H9 (cell line): ENCODE measurements at regions not wholly inside any gene's neighbourhood (a gene's known extent, or its start where the extent isn't known, plus 50 kb on each side); places are given as distances from the start of the nearest gene placed in this dataset.

Experiments
- DNase-seq: peaks from one replicate; pipeline ENCODE4 v3.0.0-alpha.2; 2017
- H2AFZ ChIP-seq: one replicate; pipeline ENCODE4 v1.6.1; 2013; ENCODE audit warnings: mild to moderate bottlenecking, low read length, control low read depth, moderate library complexity
- H2AK5ac ChIP-seq: 2 replicates; pipeline ENCODE4 v1.6.1; 2013; ENCODE audit warnings: low read length, control low read depth, mixed read lengths; ENCODE audit not compliant: insufficient read length
- H2BK120ac ChIP-seq: one replicate; pipeline ENCODE4 v1.6.1; 2013; ENCODE audit warnings: low read depth, mild to moderate bottlenecking, low read length, control low read depth, inconsistent platforms; ENCODE audit not compliant: poor library complexity, severe bottlenecking
- H2BK12ac ChIP-seq: 2 replicates; pipeline ENCODE4 v1.6.1; 2013; ENCODE audit warnings: low read length, control low read depth, mixed read lengths, low read depth; ENCODE audit not compliant: insufficient read length
- H2BK15ac ChIP-seq: 2 replicates; pipeline ENCODE4 v1.6.1; 2013; ENCODE audit warnings: low read depth, low read length, control low read depth
- H2BK20ac ChIP-seq: one replicate; pipeline ENCODE4 v1.6.1; 2013; ENCODE audit warnings: low read depth, mild to moderate bottlenecking, low read length, control low read depth, inconsistent platforms; ENCODE audit not compliant: poor library complexity, severe bottlenecking
- H2BK5ac ChIP-seq: 2 replicates; pipeline ENCODE4 v1.6.1; 2013; ENCODE audit warnings: low read length, control low read depth, mixed read lengths; ENCODE audit not compliant: insufficient read length
- H3K14ac ChIP-seq: 2 replicates; pipeline ENCODE4 v1.6.1; 2013; ENCODE audit warnings: low read length, control low read depth; ENCODE audit not compliant: insufficient read depth
- H3K18ac ChIP-seq: 2 replicates; pipeline ENCODE4 v1.6.1; 2013; ENCODE audit warnings: low read depth, mild to moderate bottlenecking, mixed read lengths, low read length, control low read depth; ENCODE audit not compliant: insufficient read length
- H3K23ac ChIP-seq: 2 replicates; pipeline ENCODE4 v1.6.1; 2013; ENCODE audit warnings: low read length, control low read depth, mixed read lengths, low read depth; ENCODE audit not compliant: insufficient read length
- H3K23me2 ChIP-seq: 2 replicates; pipeline ENCODE4 v1.6.1; 2013; ENCODE audit warnings: low read depth, mild to moderate bottlenecking, mixed read lengths, low read length, control low read depth; ENCODE audit not compliant: insufficient read length, poor library complexity, severe bottlenecking
- H3K27ac ChIP-seq: 2 replicates; pipeline ENCODE4 v1.5.1; 2013; ENCODE audit warnings: low read length, control low read depth, mixed read lengths, low read depth; ENCODE audit not compliant: insufficient read length
- H3K27me3 ChIP-seq: 2 replicates; pipeline ENCODE4 v1.6.1; 2013; ENCODE audit warnings: low read length, control low read depth, inconsistent platforms; ENCODE audit not compliant: insufficient read depth
- H3K4ac ChIP-seq: 2 replicates; pipeline ENCODE4 v1.6.1; 2013; ENCODE audit warnings: low read depth, mild to moderate bottlenecking, control low read depth, inconsistent platforms, low read length, moderate library complexity
- H3K4me1 ChIP-seq: 2 replicates; pipeline ENCODE4 v1.6.1; 2013; ENCODE audit warnings: low read length, control low read depth, inconsistent platforms; ENCODE audit not compliant: insufficient read depth
- H3K4me2 ChIP-seq: 2 replicates; pipeline ENCODE4 v1.6.1; 2013; ENCODE audit warnings: low read length, control low read depth, mixed read lengths; ENCODE audit not compliant: insufficient read length, insufficient read depth
- H3K56ac ChIP-seq: 2 replicates; pipeline ENCODE4 v1.6.1; 2013; ENCODE audit warnings: low read depth, mild to moderate bottlenecking, mixed read lengths, low read length, control low read depth; ENCODE audit not compliant: insufficient read length
- H3K79me1 ChIP-seq: 2 replicates; pipeline ENCODE4 v1.6.1; 2013; ENCODE audit warnings: low read depth, mild to moderate bottlenecking, moderate library complexity, low read length, control low read depth, inconsistent platforms; ENCODE audit not compliant: insufficient read depth, poor library complexity, severe bottlenecking
- H3K79me2 ChIP-seq: 2 replicates; pipeline ENCODE4 v1.6.1; 2013; ENCODE audit warnings: low read length, control low read depth, inconsistent platforms; ENCODE audit not compliant: insufficient read depth
- H3K9ac ChIP-seq: 2 replicates; pipeline ENCODE4 v1.6.1; 2013; ENCODE audit warnings: low read length, control low read depth, mixed read lengths; ENCODE audit not compliant: insufficient read length; ENCODE audit errors: extremely low read depth
- H3K9me3 ChIP-seq: one replicate; pipeline ENCODE4 v1.6.1; 2013; ENCODE audit warnings: low read depth, low read length, inconsistent platforms; ENCODE audit not compliant: control insufficient read depth
- H3T11ph ChIP-seq: one replicate; pipeline ENCODE4 v1.6.1; 2013; ENCODE audit warnings: mild to moderate bottlenecking, low read length, control low read depth, inconsistent platforms
- H4K20me1 ChIP-seq: one replicate; pipeline ENCODE4 v1.6.1; 2013; ENCODE audit not compliant: control insufficient read depth, insufficient read length, insufficient read depth
- H4K5ac ChIP-seq: 2 replicates; pipeline ENCODE4 v1.6.1; 2013; ENCODE audit warnings: low read depth, mild to moderate bottlenecking, mixed read lengths, low read length, control low read depth; ENCODE audit not compliant: insufficient read length
- H4K8ac ChIP-seq: replicated peaks from 2 replicates; pipeline ENCODE4 v1.6.1; 2013; ENCODE audit warnings: low read length, control low read depth, mixed read lengths, low read depth; ENCODE audit not compliant: insufficient read length
- H4K91ac ChIP-seq: 2 replicates; pipeline ENCODE4 v1.6.1; 2013; ENCODE audit warnings: low read depth, mild to moderate bottlenecking, moderate library complexity, mixed read lengths, low read length, control low read depth; ENCODE audit not compliant: insufficient read length
- H3K27ac Mint-ChIP-seq, 3 experiments: 2 replicates in 2 of 3; 3 replicates in 1 of 3; pipeline ENCODE4 v1.8.0; 2020 to 2021; ENCODE audit warnings: mixed read lengths in 3 of 3, mild to moderate bottlenecking in 1 of 3, moderate library complexity in 1 of 3
- H3K27me3 Mint-ChIP-seq: 2 replicates; pipeline ENCODE4 v1.8.0; 2021; ENCODE audit warnings: low read depth, mild to moderate bottlenecking, moderate library complexity, mixed read lengths
- H3K36me3 Mint-ChIP-seq, 3 experiments: 2 replicates in 2 of 3; 3 replicates in 1 of 3; pipeline ENCODE4 v1.8.0; 2020 to 2021; ENCODE audit warnings: low read depth in 3 of 3, mixed read lengths in 3 of 3; ENCODE audit not compliant: insufficient read depth in 1 of 3
- H3K4me1 Mint-ChIP-seq, 2 experiments: 2 replicates each; pipeline ENCODE4 v1.8.0; 2020; ENCODE audit warnings: mixed read lengths in 2 of 2
- H3K4me3 Mint-ChIP-seq, 2 experiments: 2 replicates in 1 of 2; 3 replicates in 1 of 2; pipeline ENCODE4 v1.8.0; 2020 to 2021; ENCODE audit warnings: mild to moderate bottlenecking in 2 of 2, mixed read lengths in 2 of 2, moderate library complexity in 1 of 2
- H3K9me3 Mint-ChIP-seq, 2 experiments: 2 replicates in 1 of 2; 3 replicates in 1 of 2; pipeline ENCODE4 v1.8.0; 2020; ENCODE audit warnings: mild to moderate bottlenecking in 2 of 2, mixed read lengths in 2 of 2, moderate library complexity in 1 of 2
- whole genome bisulfite sequencing: extraction: QIAGEN DNeasy Blood & Tissue Kit; methylation state at CpG from one replicate; pipeline ENCODE4 v1.1.7; 2013; ENCODE audit warnings: missing lambda C conversion rate, low lambda C conversion rate, mixed read lengths; ENCODE audit not compliant: insufficient read length; ENCODE audit errors: extremely low coverage; 5-methylcytosine and 5-hydroxymethylcytosine counted together
- TF ChIP-seq, protein P1 (sequence below): fragments of 200-600 bp; sonication (generic); conservative IDR thresholded peaks from 3 replicates; pipeline ENCODE4 v1.8.0; 2021; ENCODE audit warnings: antibody characterized with exemption, mild to moderate bottlenecking

DNA sequence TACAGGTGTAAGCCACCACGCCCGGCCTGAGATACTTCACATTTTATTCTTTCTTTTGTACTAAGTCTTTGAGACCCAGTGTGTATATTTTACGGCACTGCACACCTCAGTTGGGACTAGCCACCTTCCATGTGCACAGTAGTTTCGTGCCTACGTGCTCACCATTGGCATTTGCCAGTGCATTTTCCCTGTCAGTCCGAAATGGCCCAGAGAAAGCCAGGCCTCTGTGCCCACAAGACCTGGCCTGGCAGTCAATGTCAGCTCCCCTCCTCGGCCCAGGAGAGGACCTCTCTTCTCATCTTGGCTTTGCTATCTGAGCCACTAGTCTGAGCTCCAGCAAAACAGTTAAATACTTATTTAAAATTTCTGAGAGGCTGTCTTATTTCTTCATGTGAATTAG, 147.8 kb upstream of the KLHL29 start:
- Histone ChIP-seq H2BK15ac (no peak overlapping the region), H3K4ac (no peak overlapping the region), H3K79me1 (no peaks in the 10 kb centered on the region), H4K5ac (no peak overlapping the region), H3K23me2 (no peaks in the 10 kb centered on the region), H3K27ac (no peak overlapping the region), H4K8ac (no peak overlapping the region), H3K23ac (no peak overlapping the region), H2BK12ac (no peak overlapping the region), H3K79me2 (no peaks in the 10 kb centered on the region), H2BK120ac (no peak overlapping the region), H3T11ph (no peak overlapping the region), H4K20me1 (no peaks in the 10 kb centered on the region), H2AK5ac (no peak overlapping the region), H2BK5ac (no peak overlapping the region), H3K4me1 (no peaks in the 10 kb centered on the region), H3K9me3 (no peaks in the 10 kb centered on the region), H4K91ac (no peak overlapping the region), H3K9ac (no peak overlapping the region), H3K56ac (no peak overlapping the region), H2AFZ (no peak overlapping the region), H3K14ac (no peak overlapping the region), H2BK20ac (no peak overlapping the region), H3K27me3 (no peaks in the 10 kb centered on the region), H3K4me2 (no peak overlapping the region), H3K18ac (no peak overlapping the region)
- H3K27me3 Mint-ChIP-seq, result 0 out of 2 replicates have a peak, but pooled peaks cover 4% of the 10 kb centered on the region
- H3K9me3 Mint-ChIP-seq, result peaks cover 0 to 2% of the 10 kb centered on the region in 2 experiments; a peak in 2 of 5 replicates
- no peak for DNase-seq
- peaks cover 0 to 2% (median 0%) of the 10 kb centered on the region in 3 experiments; a peak in 3 of 7 replicates for H3K36me3 Mint-ChIP-seq
- no peak overlapping the region for H3K4me3 Mint-ChIP-seq
- peaks cover 4% of the 10 kb centered on the region in 2 experiments for H3K4me1 Mint-ChIP-seq
- TF ChIP-seq, protein P1, sequence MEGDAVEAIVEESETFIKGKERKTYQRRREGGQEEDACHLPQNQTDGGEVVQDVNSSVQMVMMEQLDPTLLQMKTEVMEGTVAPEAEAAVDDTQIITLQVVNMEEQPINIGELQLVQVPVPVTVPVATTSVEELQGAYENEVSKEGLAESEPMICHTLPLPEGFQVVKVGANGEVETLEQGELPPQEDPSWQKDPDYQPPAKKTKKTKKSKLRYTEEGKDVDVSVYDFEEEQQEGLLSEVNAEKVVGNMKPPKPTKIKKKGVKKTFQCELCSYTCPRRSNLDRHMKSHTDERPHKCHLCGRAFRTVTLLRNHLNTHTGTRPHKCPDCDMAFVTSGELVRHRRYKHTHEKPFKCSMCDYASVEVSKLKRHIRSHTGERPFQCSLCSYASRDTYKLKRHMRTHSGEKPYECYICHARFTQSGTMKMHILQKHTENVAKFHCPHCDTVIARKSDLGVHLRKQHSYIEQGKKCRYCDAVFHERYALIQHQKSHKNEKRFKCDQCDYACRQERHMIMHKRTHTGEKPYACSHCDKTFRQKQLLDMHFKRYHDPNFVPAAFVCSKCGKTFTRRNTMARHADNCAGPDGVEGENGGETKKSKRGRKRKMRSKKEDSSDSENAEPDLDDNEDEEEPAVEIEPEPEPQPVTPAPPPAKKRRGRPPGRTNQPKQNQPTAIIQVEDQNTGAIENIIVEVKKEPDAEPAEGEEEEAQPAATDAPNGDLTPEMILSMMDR, result no peak
- no peak overlapping the region for H3K27ac Mint-ChIP-seq
- no CpG with 5 or more reads among the region's 7 CpGs for WGBS
